ENCODE measurements at regions not wholly inside any gene's neighbourhood (a gene's known extent, or its start where the extent isn't known, plus 50 kb on each side); places are given as distances from the start of the nearest gene placed in this dataset.
A peak's percentile ranks its signal among the peaks of the same experiment; 100 is the strongest.
"Not testable (repeated sequence)": the region's sequence is repeated elsewhere in the genome, so short reads cannot be mapped to it uniquely, and the experiment has no call there.

GRCh38 chr7:19293431-19293830 lies 148.2 kb upstream of the FERD3L start:
- Histone ChIP-seq H3K36me3 (ENCODE audit: control insufficient read depth, insufficient read depth, low read length) (no peaks in the 10 kb centered on the region), H3K4me3 (ENCODE audit: low read depth, low read length) (no peak overlapping the region), H3K27me3 (ENCODE audit: control insufficient read depth, insufficient read depth, low read length) (no peaks in the 10 kb centered on the region)
- DNase-seq (ENCODE audit: low read depth) (no peak), FAIRE-seq (no peak)
- no peak for TF ChIP-seq CTCF (IDR thresholded peaks at IDR 0.05; ENCODE audit: insufficient read depth, low read length, severe bottlenecking)

GRCh38 chr7:19290968-19291367 lies 145.7 kb upstream of the FERD3L start:
- FAIRE-seq (no peak), DNase-seq (ENCODE audit: low read depth) (no peak)
- Histone ChIP-seq H3K4me3 (ENCODE audit: low read depth, low read length) (no peak overlapping the region), H3K27me3 (ENCODE audit: control insufficient read depth, insufficient read depth, low read length) (no peaks in the 10 kb centered on the region), H3K36me3 (ENCODE audit: control insufficient read depth, insufficient read depth, low read length) (no peaks in the 10 kb centered on the region)
- no peak for TF ChIP-seq CTCF (IDR thresholded peaks at IDR 0.05; ENCODE audit: insufficient read depth, low read length, severe bottlenecking)

- Histone ChIP-seq H3K36me3 (ENCODE audit: control insufficient read depth, insufficient read depth, low read length) (no peaks in the 10 kb centered on the region), H3K27me3 (ENCODE audit: control insufficient read depth, insufficient read depth, low read length) (no peaks in the 10 kb centered on the region), H3K4me3 (ENCODE audit: low read depth, low read length) (no peak overlapping the region)
- DNase-seq (ENCODE audit: low read depth) (no peak), FAIRE-seq (no peak)
- TF ChIP-seq CTCF (IDR thresholded peaks at IDR 0.05; ENCODE audit: insufficient read depth, low read length, severe bottlenecking), result no peak
These were observed 144.8 kb upstream of the FERD3L start for GRCh38 chr7:19290066-19290465.

- no peak for TF ChIP-seq CTCF (IDR thresholded peaks at IDR 0.05; ENCODE audit: insufficient read depth, low read length, severe bottlenecking)
- H3K27me3 ChIP-seq (ENCODE audit: control insufficient read depth, insufficient read depth, low read length), result no peaks in the 10 kb centered on the region
- FAIRE-seq (no peak), DNase-seq (ENCODE audit: low read depth) (peak; percentile 9)
- H3K36me3 ChIP-seq (ENCODE audit: control insufficient read depth, insufficient read depth, low read length), result no peaks in the 10 kb centered on the region
- no peak overlapping the region for H3K4me3 ChIP-seq (ENCODE audit: low read depth, low read length)
These were observed 139.5 kb upstream of the FERD3L start for GRCh38 chr7:19284596-19285300.

GRCh38 chr7:19284136-19284535 lies 138.9 kb upstream of the FERD3L start:
- Histone ChIP-seq H3K4me3 (ENCODE audit: low read depth, low read length) (no peak overlapping the region), H3K27me3 (ENCODE audit: control insufficient read depth, insufficient read depth, low read length) (no peaks in the 10 kb centered on the region), H3K36me3 (ENCODE audit: control insufficient read depth, insufficient read depth, low read length) (no peaks in the 10 kb centered on the region)
- no peak for DNase-seq (ENCODE audit: low read depth)
- no peak for TF ChIP-seq CTCF (IDR thresholded peaks at IDR 0.05; ENCODE audit: insufficient read depth, low read length, severe bottlenecking)
- FAIRE-seq, result no peak

GRCh38 chr7:19275000-19275399 lies 129.8 kb upstream of the FERD3L start:
- DNase-seq (ENCODE audit: low read depth), result no peak
- TF ChIP-seq CTCF (IDR thresholded peaks at IDR 0.05; ENCODE audit: insufficient read depth, low read length, severe bottlenecking), result no peak
- Histone ChIP-seq H3K36me3 (ENCODE audit: control insufficient read depth, insufficient read depth, low read length) (no peaks in the 10 kb centered on the region), H3K27me3 (ENCODE audit: control insufficient read depth, insufficient read depth, low read length) (no peaks in the 10 kb centered on the region), H3K4me3 (ENCODE audit: low read depth, low read length) (no peak overlapping the region)
- no peak for FAIRE-seq

- not testable (repeated sequence) for H3K4me3 ChIP-seq (ENCODE audit: low read depth, low read length); H3K36me3 ChIP-seq (ENCODE audit: control insufficient read depth, insufficient read depth, low read length); DNase-seq (ENCODE audit: low read depth); H3K27me3 ChIP-seq (ENCODE audit: control insufficient read depth, insufficient read depth, low read length); FAIRE-seq
These were observed 127.1 kb upstream of the FERD3L start for GRCh38 chr7:19272329-19272728.
